Osteoblast (primary cell): ENCODE measurements at regions not wholly inside any gene's neighbourhood (a gene's known extent, or its start where the extent isn't known, plus 50 kb on each side); places are given as distances from the start of the nearest gene placed in this dataset.

Source experiments
- DNase-seq: peaks from one replicate; pipeline ENCODE4 v3.0.0; 2011; ENCODE audit warnings: low spot score, mixed read lengths; ENCODE audit not compliant: insufficient read length; ENCODE audit errors: missing footprints
- H2AFZ ChIP-seq: 2 replicates; pipeline ENCODE4 v1.6.0; 2011; ENCODE audit warnings: mild to moderate bottlenecking, low read length
- H3K27ac ChIP-seq: 2 replicates; pipeline ENCODE4 v1.5.1; 2011; ENCODE audit warnings: mild to moderate bottlenecking, low read depth, low read length, moderate library complexity
- H3K27me3 ChIP-seq: 2 replicates; pipeline ENCODE4 v1.6.0; 2012; ENCODE audit warnings: mild to moderate bottlenecking, control low read depth, inconsistent platforms, low read length, moderate library complexity; ENCODE audit not compliant: insufficient read depth
- H3K36me3 ChIP-seq: 2 replicates; pipeline ENCODE4 v1.5.1; 2011; ENCODE audit warnings: mild to moderate bottlenecking, low read length, control low read depth, moderate library complexity; ENCODE audit not compliant: insufficient read depth
- H3K4me1 ChIP-seq: 2 replicates; pipeline ENCODE4 v1.5.1; 2011; ENCODE audit warnings: mild to moderate bottlenecking, low read length, control low read depth, moderate library complexity; ENCODE audit not compliant: insufficient read depth
- H3K4me2 ChIP-seq: 2 replicates; pipeline ENCODE4 v1.6.0; 2011; ENCODE audit warnings: mild to moderate bottlenecking, low read length; ENCODE audit not compliant: insufficient read depth
- H3K4me3 ChIP-seq: fragments of 200-600 bp; sonication (generic); 3 replicates; pipeline ENCODE4 v1.5.1; 2012; ENCODE audit warnings: mild to moderate bottlenecking, low read length, inconsistent platforms; ENCODE audit not compliant: insufficient read depth
- H3K79me2 ChIP-seq: 2 replicates; pipeline ENCODE4 v1.6.0; 2012; ENCODE audit warnings: mild to moderate bottlenecking, low read length, control low read depth, inconsistent platforms; ENCODE audit not compliant: insufficient read depth
- H3K9me3 ChIP-seq: 2 replicates; pipeline ENCODE4 v1.5.1; 2011; ENCODE audit warnings: low read depth, low read length, control low read depth
- H4K20me1 ChIP-seq: 2 replicates; pipeline ENCODE4 v1.6.0; 2012; ENCODE audit warnings: mild to moderate bottlenecking, low read length, control low read depth; ENCODE audit not compliant: insufficient read depth
- TF ChIP-seq, protein P1 (sequence below): IDR thresholded peaks from 2 replicates; pipeline ENCODE4 v1.5.1; 2011; ENCODE audit warnings: mild to moderate bottlenecking, low read depth, low read length, moderate library complexity; ENCODE audit errors: extremely low read depth

DNA sequence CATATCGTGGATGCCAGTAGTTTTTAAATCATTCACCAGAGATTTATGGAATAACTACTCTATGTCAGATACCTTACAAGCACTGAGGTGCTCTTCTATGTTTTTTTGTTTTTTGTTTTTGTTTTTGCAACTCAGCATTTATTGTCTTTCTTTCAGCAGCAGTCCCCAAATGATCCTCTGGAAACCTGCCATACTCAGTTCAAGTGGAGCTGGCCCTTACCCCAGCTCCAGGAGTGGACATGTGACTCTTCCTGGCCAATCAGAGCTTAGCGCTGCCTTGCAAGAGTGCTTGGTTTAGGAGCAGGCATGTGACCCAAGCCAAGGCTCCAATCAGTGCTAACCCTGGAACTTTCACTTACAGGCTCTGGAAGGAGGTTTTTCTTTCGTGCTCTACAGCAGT lies 356.6 kb upstream of the ZMIZ1 start:
- Histone ChIP-seq H3K9me3 (no peaks in the 10 kb centered on the region), H3K79me2 (no peaks in the 10 kb centered on the region), H3K4me3 (no peak overlapping the region), H3K36me3 (no peaks in the 10 kb centered on the region), H3K4me1 (peaks cover 5% of the 10 kb centered on the region), H3K27me3 (peaks cover 48% of the 10 kb centered on the region), H4K20me1 (peaks cover 3% of the 10 kb centered on the region), H3K4me2 (no peak overlapping the region), H2AFZ (no peak overlapping the region), H3K27ac (no peak overlapping the region)
- TF ChIP-seq, protein P1, sequence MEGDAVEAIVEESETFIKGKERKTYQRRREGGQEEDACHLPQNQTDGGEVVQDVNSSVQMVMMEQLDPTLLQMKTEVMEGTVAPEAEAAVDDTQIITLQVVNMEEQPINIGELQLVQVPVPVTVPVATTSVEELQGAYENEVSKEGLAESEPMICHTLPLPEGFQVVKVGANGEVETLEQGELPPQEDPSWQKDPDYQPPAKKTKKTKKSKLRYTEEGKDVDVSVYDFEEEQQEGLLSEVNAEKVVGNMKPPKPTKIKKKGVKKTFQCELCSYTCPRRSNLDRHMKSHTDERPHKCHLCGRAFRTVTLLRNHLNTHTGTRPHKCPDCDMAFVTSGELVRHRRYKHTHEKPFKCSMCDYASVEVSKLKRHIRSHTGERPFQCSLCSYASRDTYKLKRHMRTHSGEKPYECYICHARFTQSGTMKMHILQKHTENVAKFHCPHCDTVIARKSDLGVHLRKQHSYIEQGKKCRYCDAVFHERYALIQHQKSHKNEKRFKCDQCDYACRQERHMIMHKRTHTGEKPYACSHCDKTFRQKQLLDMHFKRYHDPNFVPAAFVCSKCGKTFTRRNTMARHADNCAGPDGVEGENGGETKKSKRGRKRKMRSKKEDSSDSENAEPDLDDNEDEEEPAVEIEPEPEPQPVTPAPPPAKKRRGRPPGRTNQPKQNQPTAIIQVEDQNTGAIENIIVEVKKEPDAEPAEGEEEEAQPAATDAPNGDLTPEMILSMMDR = no peak
- no peak for DNase-seq

DNA sequence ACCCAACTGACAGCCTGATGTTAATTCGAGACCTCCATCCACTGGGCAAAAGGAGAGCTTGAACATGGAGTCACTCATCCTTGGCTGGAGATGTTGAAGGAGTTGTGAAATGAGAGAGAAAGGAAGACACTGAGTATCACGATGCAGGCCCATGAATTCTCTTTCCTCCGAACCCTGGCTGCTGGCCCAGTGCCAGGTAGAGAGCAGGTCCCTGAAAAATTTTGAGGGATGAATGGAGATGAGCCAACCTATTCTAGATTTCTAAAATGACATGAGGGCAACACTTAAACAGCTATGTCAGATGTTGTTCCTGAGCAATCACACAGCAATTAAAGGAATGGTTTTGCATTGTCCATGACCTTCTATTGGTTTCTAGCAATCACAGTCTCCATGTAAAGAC lies 355.1 kb upstream of the ZMIZ1 start:
- Histone ChIP-seq H3K4me1 (peaks cover 12% of the 10 kb centered on the region), H2AFZ (no peak overlapping the region), H4K20me1 (peaks cover 3% of the 10 kb centered on the region), H3K4me3 (no peak overlapping the region), H3K9me3 (no peaks in the 10 kb centered on the region), H3K27ac (no peak overlapping the region), H3K4me2 (no peak overlapping the region), H3K27me3 (peaks cover 48% of the 10 kb centered on the region), H3K79me2 (no peaks in the 10 kb centered on the region), H3K36me3 (no peaks in the 10 kb centered on the region)
- TF ChIP-seq, protein P1 = no peak
- DNase-seq = no peak

DNA sequence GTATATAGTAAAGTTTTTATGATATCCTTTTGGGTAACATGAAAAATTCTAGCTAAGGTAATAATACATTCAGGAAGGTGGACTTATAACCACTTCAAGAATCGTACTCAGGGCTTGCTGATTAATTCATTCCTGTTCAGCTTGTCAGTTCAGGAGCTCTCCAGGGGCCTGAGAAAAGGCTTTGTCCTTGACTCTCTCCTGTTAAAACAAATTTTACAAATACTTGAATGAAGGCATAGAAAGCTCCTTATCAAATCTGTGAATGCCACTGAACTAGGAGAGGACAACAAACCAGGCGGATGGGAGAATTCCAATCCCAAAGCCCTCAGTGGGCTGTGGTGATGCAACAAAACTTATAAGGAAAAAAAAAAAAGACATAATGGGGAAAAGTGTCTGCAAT lies 354.5 kb upstream of the ZMIZ1 start:
- Histone ChIP-seq H3K27me3 (peaks cover 48% of the 10 kb centered on the region), H3K4me3 (no peak overlapping the region), H4K20me1 (peaks cover 3% of the 10 kb centered on the region), H3K4me2 (no peak overlapping the region), H3K36me3 (no peaks in the 10 kb centered on the region), H3K27ac (no peak overlapping the region), H3K79me2 (no peaks in the 10 kb centered on the region), H2AFZ (no peak overlapping the region), H3K4me1 (peaks cover 12% of the 10 kb centered on the region), H3K9me3 (no peaks in the 10 kb centered on the region)
- DNase-seq = no peak
- TF ChIP-seq, protein P1 = no peak

DNA sequence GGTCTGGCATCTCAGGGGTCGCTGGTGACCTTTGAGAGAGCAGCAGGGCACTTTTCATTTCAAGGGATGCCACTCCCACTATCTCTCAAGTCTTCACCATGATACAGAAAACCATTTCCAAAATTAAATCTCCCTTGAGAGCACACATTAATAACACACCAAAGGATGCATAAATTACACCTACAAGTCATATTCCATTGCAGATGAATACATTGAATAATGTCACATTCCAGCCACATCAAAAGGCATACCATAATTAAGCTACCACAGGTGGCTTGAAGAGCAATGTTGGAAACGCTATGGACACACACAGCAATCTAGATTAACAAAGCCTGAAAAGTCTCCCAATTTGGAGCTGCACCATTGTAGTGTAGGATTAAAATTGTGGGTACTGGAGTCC lies 353.3 kb upstream of the ZMIZ1 start:
- H3K79me2 ChIP-seq = no peaks in the 10 kb centered on the region
- peaks cover 12% of the 10 kb centered on the region for H3K4me1 ChIP-seq
- no peak overlapping the region for H2AFZ ChIP-seq
- no peak overlapping the region for H3K27ac ChIP-seq
- peaks cover 42% of the 10 kb centered on the region for H3K27me3 ChIP-seq
- no peak overlapping the region for H3K4me2 ChIP-seq
- TF ChIP-seq, protein P1 = no peak
- no peak overlapping the region for H3K4me3 ChIP-seq
- peaks cover 3% of the 10 kb centered on the region for H4K20me1 ChIP-seq
- no peaks in the 10 kb centered on the region for H3K9me3 ChIP-seq
- H3K36me3 ChIP-seq = no peaks in the 10 kb centered on the region
- DNase-seq = no peak
